Osteocyte (in vitro differentiated cells): ENCODE measurements at regions not wholly inside any gene's neighbourhood (a gene's known extent, or its start where the extent isn't known, plus 50 kb on each side); places are given as distances from the start of the nearest gene placed in this dataset.

ENCODE experiments used
- DNase-seq: peaks from one replicate; pipeline ENCODE4 v3.0.0; 2021; ENCODE audit warnings: mixed read lengths; ENCODE audit not compliant: unreplicated experiment; ENCODE audit errors: extremely low spot score
- H3K27ac Mint-ChIP-seq: one replicate; pipeline ENCODE4 v1.8.0; 2021; ENCODE audit warnings: mild to moderate bottlenecking, mixed read lengths; ENCODE audit not compliant: unreplicated experiment
- H3K27me3 Mint-ChIP-seq: one replicate; pipeline ENCODE4 v1.8.0; 2021; ENCODE audit warnings: mixed read lengths; ENCODE audit not compliant: unreplicated experiment
- H3K36me3 Mint-ChIP-seq: one replicate; pipeline ENCODE4 v1.8.0; 2021; ENCODE audit warnings: mixed read lengths; ENCODE audit not compliant: unreplicated experiment
- H3K4me1 Mint-ChIP-seq: one replicate; pipeline ENCODE4 v1.8.0; 2021; ENCODE audit warnings: mixed read lengths; ENCODE audit not compliant: unreplicated experiment
- H3K4me3 Mint-ChIP-seq: one replicate; pipeline ENCODE4 v1.8.0; 2021; ENCODE audit warnings: mild to moderate bottlenecking, moderate library complexity, mixed read lengths; ENCODE audit not compliant: unreplicated experiment
- H3K9me3 Mint-ChIP-seq: one replicate; pipeline ENCODE4 v1.8.0; 2021; ENCODE audit warnings: mixed read lengths; ENCODE audit not compliant: unreplicated experiment
- TF ChIP-seq, protein P1 (sequence below): fragments of 200-600 bp; sonication (generic); IDR thresholded peaks from 2 replicates; pipeline ENCODE4 v1.5.0; 2021; ENCODE audit warnings: antibody characterized with exemption, mild to moderate bottlenecking, moderate library complexity

DNA sequence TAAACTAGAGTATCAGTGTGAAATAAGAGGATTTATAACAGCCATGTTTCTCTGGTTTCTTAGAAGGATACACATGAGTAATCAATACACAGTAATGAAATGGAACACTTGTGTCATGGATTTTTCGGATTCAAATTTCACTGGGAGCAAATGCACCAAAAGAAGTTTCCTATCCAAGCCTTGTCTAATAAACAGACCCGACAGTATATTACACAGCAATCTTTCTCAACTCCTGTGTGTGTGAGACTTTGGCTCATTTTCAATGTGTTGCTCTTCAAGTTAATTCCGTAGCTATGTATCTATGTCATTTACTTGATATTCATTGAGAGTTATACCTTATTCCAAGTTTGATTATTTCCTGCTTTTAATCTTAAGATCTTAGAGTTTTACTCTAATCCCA is 930.2 kb downstream of the MAT2B start:
- DNase-seq = no peak
- Mint-ChIP-seq H3K4me3 (no peak overlapping the region), H3K27me3 (peaks cover 4% of the 10 kb centered on the region), H3K9me3 (no peaks in the 10 kb centered on the region), H3K4me1 (no peaks in the 10 kb centered on the region), H3K27ac (no peak overlapping the region), H3K36me3 (no peaks in the 10 kb centered on the region)
- TF ChIP-seq, protein P1, sequence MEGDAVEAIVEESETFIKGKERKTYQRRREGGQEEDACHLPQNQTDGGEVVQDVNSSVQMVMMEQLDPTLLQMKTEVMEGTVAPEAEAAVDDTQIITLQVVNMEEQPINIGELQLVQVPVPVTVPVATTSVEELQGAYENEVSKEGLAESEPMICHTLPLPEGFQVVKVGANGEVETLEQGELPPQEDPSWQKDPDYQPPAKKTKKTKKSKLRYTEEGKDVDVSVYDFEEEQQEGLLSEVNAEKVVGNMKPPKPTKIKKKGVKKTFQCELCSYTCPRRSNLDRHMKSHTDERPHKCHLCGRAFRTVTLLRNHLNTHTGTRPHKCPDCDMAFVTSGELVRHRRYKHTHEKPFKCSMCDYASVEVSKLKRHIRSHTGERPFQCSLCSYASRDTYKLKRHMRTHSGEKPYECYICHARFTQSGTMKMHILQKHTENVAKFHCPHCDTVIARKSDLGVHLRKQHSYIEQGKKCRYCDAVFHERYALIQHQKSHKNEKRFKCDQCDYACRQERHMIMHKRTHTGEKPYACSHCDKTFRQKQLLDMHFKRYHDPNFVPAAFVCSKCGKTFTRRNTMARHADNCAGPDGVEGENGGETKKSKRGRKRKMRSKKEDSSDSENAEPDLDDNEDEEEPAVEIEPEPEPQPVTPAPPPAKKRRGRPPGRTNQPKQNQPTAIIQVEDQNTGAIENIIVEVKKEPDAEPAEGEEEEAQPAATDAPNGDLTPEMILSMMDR = no peak

DNA sequence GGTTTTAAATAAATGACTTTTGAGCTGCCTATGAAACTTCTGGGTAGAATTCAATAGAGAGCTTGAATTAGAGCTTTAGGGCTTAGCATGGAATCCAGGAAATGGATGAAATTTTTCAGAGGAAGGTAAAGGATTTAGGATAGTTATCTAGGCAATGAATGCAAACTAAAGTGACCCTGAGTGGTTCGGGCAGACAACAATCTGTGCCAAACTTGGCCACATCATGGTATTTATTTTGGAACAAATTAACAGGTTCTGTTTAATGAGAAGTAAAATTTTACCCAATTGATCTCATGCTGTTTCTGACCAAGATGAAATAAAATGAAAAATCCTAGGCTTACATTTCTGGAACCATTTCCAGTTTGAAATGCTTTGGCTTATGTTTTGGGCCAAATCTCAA is 934.4 kb downstream of the MAT2B start:
- Mint-ChIP-seq H3K9me3 (no peaks in the 10 kb centered on the region), H3K27ac (no peak overlapping the region), H3K4me3 (no peak overlapping the region), H3K4me1 (no peaks in the 10 kb centered on the region), H3K27me3 (no peaks in the 10 kb centered on the region), H3K36me3 (no peaks in the 10 kb centered on the region)
- DNase-seq = no peak
- TF ChIP-seq, protein P1 = no peak

DNA sequence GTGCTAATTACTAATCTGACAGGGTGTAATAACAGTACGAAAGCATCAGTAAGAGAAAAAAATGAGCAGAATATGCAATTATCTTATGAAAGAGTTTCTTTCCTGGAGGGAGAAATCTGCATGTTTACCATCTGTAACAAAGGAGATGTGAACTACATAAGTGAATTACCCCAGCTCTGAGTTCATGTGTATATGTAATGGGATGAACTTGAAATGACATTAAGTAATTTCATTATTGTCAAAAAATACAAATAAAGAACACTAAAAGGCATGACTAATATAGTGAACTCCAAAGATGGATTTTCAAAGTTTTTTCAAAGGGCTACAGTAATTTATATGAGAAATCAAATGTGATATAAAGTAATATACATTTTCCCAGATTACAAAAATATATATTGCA is 944.0 kb downstream of the MAT2B start:
- no peak overlapping the region for H3K4me3 Mint-ChIP-seq
- no peaks in the 10 kb centered on the region for H3K4me1 Mint-ChIP-seq
- no peaks in the 10 kb centered on the region for H3K9me3 Mint-ChIP-seq
- H3K27ac Mint-ChIP-seq = no peak overlapping the region
- TF ChIP-seq, protein P1 = no peak
- no peak for DNase-seq
- H3K27me3 Mint-ChIP-seq = no peaks in the 10 kb centered on the region
- no peaks in the 10 kb centered on the region for H3K36me3 Mint-ChIP-seq

DNA sequence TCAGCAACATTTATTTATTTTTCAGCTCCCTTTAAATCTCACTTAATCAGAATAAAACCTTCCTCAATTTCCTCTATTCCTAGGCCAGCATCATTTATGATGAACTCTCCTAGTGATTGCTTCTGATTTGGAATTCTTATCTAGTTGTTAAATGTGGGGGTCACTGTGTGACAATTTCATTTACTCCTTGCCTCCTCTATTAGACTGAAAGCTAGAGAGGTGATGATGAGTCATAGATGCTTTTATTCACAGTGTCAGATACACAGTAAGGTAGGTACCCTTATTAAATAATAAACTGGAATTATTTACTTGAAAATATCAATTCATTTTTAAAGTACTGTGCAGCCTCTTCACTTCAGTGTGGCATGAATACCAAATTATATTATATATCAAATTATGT is 960.6 kb downstream of the MAT2B start:
- Mint-ChIP-seq H3K36me3 (no peaks in the 10 kb centered on the region), H3K4me3 (no peak overlapping the region), H3K4me1 (no peaks in the 10 kb centered on the region), H3K9me3 (no peaks in the 10 kb centered on the region), H3K27ac (no peak overlapping the region), H3K27me3 (no peaks in the 10 kb centered on the region)
- TF ChIP-seq, protein P1 = no peak
- no peak for DNase-seq

DNA sequence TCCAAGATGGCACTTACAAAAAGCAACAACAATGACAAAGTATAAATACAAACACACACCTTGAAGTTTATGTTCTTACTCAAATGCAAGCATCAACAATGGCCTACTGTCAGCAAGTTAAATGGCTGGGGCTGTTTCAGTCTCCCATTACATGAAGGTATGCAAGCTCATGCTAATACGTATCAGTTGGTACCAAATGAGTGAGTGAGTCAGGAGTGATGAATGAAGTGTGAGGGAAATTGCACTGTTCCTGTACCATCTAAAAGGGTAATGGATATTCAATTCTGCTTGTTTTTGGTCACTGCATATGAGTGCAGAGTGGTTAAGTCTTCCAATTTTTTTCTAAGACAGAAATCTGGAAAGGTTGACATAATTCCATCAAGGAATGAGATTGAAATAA is 964.9 kb downstream of the MAT2B start:
- Mint-ChIP-seq H3K4me1 (no peaks in the 10 kb centered on the region), H3K4me3 (no peak overlapping the region), H3K27ac (no peak overlapping the region), H3K27me3 (peaks cover 3% of the 10 kb centered on the region), H3K9me3 (no peaks in the 10 kb centered on the region), H3K36me3 (no peaks in the 10 kb centered on the region)
- DNase-seq = no peak
- TF ChIP-seq, protein P1 = no peak
